GM20431 (cell line): ENCODE measurements at regions not wholly inside any gene's neighbourhood (a gene's known extent, or its start where the extent isn't known, plus 50 kb on each side); places are given as distances from the start of the nearest gene placed in this dataset.

ENCODE experiments used
- in situ Hi-C: fragments of 300-500 bp; cut with MseI, MboI; formaldehyde crosslinking; loops from one replicate; pipeline ENCODE4 v1.15.0; 2020; ENCODE audit warnings: low sequenced_read_pairs; ENCODE audit not compliant: unreplicated experiment

- in situ Hi-C loops: no loop called here
These were observed 211.7 kb downstream of the DKK1 start for GRCh38 chr10:52525761-52526160.

DNA sequence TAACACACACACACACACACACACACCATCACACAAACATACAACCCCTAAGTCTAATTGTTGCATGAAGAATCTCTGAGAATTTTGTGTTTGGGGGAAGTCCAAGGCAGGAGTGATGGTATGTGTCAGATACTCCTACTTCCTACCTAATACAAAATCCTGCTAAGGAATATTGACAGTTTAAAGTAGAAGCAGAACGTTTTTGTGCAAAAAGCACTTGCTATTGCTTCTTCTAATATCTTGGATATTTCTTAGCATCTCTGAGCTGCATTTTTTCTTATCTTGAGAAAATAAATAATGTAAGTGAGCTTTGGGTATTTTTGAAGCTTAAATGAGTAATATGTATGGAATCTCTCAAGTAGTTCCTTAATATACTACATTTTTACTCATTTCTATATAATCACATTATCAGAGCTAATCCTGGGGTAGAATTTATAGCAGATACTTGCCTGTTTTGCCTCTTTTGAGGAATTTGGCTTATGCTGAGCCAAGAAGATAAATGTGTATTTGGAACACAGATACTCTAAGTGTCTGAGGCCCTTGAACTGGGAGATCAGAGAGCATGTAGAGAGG is 212.3 kb downstream of the DKK1 start:
- in situ Hi-C loops: no loop called here

GRCh38 chr10:52532650-52533290 is 218.7 kb downstream of the DKK1 start:
- in situ Hi-C loops: no loop called here

DNA sequence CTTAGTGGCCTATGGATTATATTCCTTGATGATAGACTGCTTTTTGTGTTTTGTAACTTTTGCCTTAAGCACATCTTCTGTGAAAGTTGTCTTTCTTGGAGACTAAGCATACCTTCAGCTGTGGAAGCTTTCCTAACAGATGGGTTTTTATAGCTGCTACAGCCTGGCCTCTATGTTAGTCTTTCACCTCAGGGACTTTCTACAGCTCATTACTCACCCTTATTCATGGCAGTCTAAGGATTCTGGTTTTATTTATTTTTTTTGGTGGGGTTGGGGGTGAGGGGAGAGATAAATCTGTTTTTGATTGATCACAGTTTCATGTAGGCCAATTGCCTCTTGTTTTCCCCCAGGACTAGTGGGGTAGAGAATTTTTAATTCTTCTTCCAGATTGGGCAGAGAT is 219.9 kb downstream of the DKK1 start:
- in situ Hi-C loops: no loop called here

- in situ Hi-C loops: no loop called here
These were observed 225.4 kb downstream of the DKK1 start for GRCh38 chr10:52539463-52539862.

- in situ Hi-C loops: no loop called here
These were observed 226.5 kb downstream of the DKK1 start for GRCh38 chr10:52540479-52540984.

DNA sequence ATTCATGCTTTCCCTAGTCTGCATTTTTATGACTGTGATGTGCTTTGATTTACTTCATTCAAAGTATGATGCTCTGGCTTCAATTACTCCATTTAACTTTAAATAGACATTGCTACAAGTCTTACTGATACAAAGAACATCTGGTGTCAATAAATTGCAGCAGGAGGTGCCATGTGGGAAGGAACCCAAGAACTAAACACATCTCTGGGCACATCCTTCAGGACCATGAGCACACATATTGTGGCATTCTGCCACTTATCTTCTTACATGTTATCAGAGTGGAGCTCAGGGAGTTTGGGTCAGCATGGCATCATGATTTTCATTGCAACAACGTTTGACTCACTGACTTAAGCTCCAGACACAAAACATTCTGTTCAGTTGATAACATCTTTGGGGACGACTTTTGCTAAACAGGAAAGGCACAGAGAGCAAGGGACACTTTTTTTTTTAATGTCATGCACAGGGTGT is 227.0 kb downstream of the DKK1 start:
- in situ Hi-C loops: no loop called here

DNA sequence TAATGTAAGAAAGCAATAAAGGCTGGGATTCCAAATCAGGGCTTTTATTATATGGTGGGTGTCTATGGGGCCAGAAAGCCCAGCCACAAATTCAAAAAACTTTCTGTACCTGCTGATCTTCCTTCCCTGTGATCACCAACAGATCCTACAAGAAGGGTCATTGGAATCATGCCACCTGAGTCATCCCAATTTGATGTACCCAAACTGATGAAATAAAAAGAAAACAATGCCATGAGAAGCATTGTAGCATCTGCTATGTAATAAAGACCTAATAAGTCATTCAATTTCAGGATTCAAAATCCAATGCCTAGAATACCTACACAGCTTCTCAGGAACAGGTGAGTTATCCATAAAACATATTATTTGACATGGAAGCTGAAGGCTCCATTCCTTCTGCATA is 228.8 kb downstream of the DKK1 start:
- in situ Hi-C loops: no loop called here

DNA sequence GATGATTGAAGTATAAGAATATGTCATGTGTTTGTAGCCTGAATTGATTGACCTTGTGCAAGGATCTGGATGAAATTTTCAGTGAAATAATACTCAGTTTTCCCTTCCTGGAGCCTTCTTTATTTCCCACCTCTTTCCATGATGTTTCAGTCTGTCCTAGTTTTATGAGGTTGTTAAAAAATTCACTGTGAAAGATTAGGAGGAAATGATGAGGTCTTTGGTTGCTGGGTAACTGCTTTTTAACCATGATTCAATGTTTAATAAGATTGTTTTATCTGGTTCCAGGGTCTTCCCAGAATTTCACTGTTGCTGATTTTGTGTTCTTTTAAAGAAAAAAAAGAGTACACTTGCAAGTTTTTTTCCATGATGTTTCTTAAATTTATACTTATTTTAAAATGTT is 221.5 kb downstream of the MBL2 start:
- in situ Hi-C loops: no loop called here

- in situ Hi-C loops: no loop called here
These were observed 214.5 kb downstream of the MBL2 start for GRCh38 chr10:52558090-52558489.

DNA sequence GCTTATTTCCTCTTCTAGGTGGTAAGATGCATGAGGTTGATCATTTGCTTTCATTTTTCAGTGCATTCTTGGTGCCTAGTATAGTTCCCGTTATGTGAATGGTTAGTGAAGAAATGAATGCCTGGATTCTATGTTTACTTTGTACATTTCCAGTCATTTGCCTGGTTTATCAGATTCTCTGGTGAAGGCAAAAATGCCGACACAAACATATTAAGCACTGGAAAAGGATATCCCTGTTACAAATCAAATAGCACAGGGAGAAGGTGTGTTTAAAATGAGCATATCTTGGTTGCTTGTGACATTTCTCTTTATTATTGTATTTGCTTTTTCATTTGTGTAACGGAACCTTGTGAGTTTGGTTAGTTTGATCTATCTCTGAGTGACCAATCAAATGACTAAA is 211.3 kb downstream of the MBL2 start:
- in situ Hi-C loops: no loop called here

- in situ Hi-C loops: no loop called here
These were observed 209.2 kb downstream of the MBL2 start for GRCh38 chr10:52563360-52563759.

DNA sequence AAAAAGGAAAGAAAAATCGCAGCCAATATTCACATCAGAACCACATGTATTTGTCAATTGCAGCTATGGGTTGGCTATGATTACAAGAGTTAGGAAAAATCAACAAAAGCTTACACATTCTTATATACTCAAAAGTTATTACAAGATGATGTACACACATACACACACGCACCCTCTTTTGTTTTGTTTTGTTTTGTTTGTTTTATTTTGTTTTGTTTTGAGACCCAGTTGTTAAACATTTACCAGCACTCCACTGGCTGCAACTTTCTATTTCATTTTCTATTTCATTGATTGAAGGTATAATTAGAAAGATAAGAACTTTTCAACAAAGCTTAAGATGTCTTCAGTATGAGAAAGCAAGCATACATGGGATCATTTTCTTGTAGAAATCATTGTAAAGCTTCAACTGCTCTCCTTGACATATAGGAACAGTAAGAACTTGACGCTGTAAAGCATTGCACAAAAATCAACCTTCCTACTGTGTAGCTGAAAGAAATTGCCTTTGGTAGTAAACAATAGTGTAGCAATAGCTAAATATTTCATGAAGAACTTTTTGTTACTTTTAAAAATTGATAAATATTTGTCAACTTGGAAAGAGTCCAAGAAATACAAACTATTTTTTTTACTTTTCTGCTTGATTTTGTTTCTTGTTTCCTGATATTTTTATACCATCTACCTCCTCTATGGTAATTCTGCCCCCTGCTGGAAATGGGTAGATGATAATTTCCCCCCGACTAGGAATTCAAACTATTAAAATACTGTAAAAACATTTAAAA is 205.9 kb downstream of the MBL2 start:
- in situ Hi-C loops: no loop called here

GRCh38 chr10:52567247-52567580 is 205.4 kb downstream of the MBL2 start:
- in situ Hi-C loops: no loop called here

DNA sequence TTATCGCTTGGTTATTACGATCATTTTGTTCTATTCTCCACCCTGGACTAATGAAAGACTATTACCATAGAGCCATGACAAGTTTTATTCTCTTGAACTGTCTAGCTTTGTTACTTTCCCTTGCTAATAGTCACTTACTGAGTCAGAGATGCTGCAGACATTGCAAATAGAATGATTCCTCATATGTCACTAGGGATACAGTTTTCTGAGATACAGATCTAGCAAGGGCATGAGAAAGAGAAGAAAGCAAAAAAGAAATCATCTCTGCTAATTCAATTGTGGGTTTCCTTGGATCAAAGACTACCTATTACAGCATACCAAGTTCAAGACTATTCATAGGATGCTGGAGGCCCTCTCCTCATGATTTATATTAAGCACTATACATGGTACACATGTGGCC is 204.3 kb downstream of the MBL2 start:
- in situ Hi-C loops: no loop called here

- in situ Hi-C loops: no loop called here
These were observed 202.1 kb downstream of the MBL2 start for GRCh38 chr10:52570490-52570889.

- in situ Hi-C loops: no loop called here
These were observed 201.6 kb downstream of the MBL2 start for GRCh38 chr10:52571018-52571417.

DNA sequence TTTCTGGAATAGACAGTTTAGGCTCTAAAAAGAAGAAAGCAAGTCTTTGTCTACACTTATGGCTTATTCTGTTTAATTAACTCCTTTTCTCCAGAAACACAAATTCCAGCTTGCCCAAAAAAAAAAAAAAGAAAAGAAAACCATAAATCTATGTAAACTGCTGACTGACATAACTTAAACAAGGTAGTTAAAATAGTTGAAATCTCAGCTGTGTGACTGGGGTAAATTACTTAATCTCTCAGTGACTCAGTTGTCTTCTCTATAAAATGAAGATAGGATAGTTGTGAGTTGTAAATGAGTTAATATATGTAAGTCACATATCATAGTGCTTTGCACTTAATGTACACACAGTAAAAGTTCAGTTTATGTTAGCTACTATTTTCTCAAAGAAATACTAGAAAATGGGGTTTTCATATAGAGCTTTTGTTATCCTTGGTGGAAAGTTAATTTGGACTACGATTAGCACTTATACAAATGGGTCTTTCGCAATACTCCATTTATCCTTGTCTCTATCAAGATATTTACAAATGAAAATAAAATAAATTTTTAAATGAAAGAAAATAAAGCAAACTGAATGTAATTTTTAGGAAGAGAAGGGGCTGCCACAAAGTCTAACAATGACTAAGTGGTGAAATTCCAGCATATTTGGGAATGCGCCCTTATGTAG is 200.9 kb downstream of the MBL2 start:
- in situ Hi-C loops: no loop called here

DNA sequence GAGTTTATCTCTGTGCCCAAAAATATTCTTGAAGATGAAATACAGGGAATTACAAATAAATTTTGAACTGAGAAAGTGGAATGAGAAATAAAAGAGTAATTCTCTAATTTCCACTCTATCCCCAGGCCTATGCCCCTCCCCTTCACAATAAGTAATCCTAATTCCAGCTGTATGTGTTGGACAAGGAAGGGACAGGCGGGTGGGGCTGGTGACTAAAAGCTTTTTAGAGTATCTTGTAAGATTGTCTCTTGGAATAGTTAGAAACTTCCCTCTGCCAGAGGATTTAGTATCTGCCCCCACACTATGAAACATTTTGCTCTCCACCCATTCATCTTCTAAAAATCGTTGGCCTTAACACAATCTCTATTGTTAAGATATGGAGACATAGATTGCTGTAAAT is 199.2 kb downstream of the MBL2 start:
- in situ Hi-C loops: no loop called here

DNA sequence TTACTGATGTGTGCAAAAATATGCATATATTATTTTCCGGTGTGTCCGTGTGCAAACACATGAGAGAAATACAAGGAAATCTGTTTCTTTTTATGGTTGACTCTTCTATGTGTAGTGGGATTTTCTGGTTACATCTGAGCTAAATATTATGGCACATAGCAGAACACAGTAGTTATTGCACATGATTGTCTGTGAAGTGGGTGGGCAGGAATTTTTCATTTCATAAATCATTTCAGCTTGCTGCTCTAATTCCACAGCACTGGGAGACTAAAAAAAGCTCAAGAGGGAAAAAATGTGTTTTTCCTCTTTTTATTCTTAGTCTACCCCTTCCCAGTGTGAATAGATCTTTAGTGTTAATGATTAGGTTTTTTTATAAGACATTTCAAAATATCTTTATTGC is 197.9 kb downstream of the MBL2 start:
- in situ Hi-C loops: no loop called here

GRCh38 chr10:52577047-52577446 is 195.5 kb downstream of the MBL2 start:
- in situ Hi-C loops: no loop called here
